Left ventricle myocardium inferior (tissue), 1 donor: ENCODE measurements at regions not wholly inside any gene's neighbourhood (a gene's known extent, or its start where the extent isn't known, plus 50 kb on each side); places are given as distances from the start of the nearest gene placed in this dataset.

Experiments used
- DNase-seq: peaks from one replicate; pipeline ENCODE4 v3.0.0-alpha.2; 2020
- H3K27ac ChIP-seq: fragments of 200-600 bp; replicated peaks from 2 replicates; pipeline ENCODE4 v1.8.0; 2021
- H3K27me3 ChIP-seq: fragments of 200-600 bp; 2 replicates; pipeline ENCODE4 v1.8.0; 2021; ENCODE audit warnings: low read depth
- H3K36me3 ChIP-seq: fragments of 200-600 bp; 2 replicates; pipeline ENCODE4 v1.8.0; 2021
- H3K4me1 ChIP-seq: fragments of 200-600 bp; 2 replicates; pipeline ENCODE4 v1.8.0; 2021
- H3K4me3 ChIP-seq: fragments of 200-600 bp; 2 replicates; pipeline ENCODE4 v1.8.0; 2021; ENCODE audit warnings: mild to moderate bottlenecking, moderate library complexity
- H3K9me3 ChIP-seq: fragments of 200-600 bp; replicated peaks from 2 replicates; pipeline ENCODE4 v1.8.0; 2021
- CTCF ChIP-seq: fragments of 200-600 bp; IDR thresholded peaks from 2 replicates; pipeline ENCODE4 v1.8.0; 2021; ENCODE audit warnings: antibody characterized with exemption, mild to moderate bottlenecking, borderline replicate concordance
- intact Hi-C: fragments of 100-400 bp; cut with micrococcal nuclease; formaldehyde crosslinking; loops from one replicate; pipeline ENCODE4 v1.11.0; 2022
- donor health status: DM: no; HTN: yes; CAD: no; lungs with severe emphysema.

DNA sequence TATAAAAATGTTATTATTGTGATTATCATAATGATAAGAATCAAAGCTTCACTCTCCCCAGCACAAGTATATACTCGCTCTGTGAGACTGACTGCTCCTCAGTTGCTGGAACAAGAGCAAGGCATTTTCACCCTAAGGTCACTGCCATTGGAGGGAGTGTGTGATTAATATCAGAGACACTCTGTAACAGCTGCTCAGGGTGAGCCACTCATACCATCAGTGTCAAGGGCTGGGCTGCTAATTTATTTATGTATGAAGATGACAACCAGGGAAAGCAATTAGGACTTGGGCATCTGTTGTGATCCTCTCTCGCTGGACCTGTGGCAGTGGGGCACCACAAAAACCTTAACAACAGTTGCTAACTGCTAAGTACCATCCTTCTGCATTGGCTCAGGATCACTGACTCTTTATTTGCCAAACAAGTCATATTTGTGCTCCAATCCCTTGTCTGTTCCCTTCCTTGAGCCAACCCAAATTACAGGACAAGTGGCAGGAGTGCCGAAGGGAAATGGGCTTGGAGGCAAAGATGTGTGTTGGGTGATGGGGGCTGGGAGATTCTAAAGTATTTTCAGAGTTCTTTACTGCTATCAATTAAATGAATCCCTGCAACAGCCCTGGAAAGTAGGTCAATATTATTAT is 297.5 kb upstream of the STT3B start:
- Histone ChIP-seq H3K27me3 (peaks cover 45% of the 10 kb centered on the region), H3K27ac (no peak overlapping the region), H3K4me3 (no peak overlapping the region), H3K4me1 (no peaks in the 10 kb centered on the region), H3K9me3 (no peaks in the 10 kb centered on the region), H3K36me3 (no peaks in the 10 kb centered on the region)
- intact Hi-C loops: no loop called here
- no peak for TF ChIP-seq CTCF
- no peak for DNase-seq

DNA sequence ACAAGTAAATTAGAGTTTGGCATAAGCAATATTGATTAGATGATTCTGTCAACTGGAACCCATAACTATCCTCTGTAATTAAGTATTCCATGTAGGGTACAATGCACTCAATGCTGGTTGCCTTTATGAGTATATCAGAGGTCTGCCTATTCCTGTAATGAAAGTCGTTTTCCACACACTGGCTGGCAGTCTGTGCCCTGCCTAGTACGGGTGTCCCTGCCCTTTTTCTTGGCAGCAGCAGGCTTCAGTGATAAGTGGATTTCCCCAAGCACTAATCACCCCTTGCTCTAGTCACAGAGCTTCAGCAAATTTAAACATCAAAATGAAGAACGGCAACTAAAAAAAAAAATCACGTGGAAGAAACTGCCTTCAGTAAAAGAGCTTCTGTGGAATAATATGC is 294.8 kb upstream of the STT3B start:
- DNase-seq: no peak
- H3K4me1 ChIP-seq: no peaks in the 10 kb centered on the region
- no peak for TF ChIP-seq CTCF
- no peaks in the 10 kb centered on the region for H3K36me3 ChIP-seq
- intact Hi-C loops: no loop called here
- H3K4me3 ChIP-seq: no peak overlapping the region
- peaks cover 42% of the 10 kb centered on the region for H3K27me3 ChIP-seq
- H3K9me3 ChIP-seq: no peaks in the 10 kb centered on the region
- no peak overlapping the region for H3K27ac ChIP-seq

GRCh38 chr3:31240013-31240412 is 292.7 kb upstream of the STT3B start:
- intact Hi-C loops: no loop called here
- no peak overlapping the region for H3K27ac ChIP-seq
- TF ChIP-seq CTCF: no peak
- no peaks in the 10 kb centered on the region for H3K4me1 ChIP-seq
- H3K4me3 ChIP-seq: no peak overlapping the region
- H3K27me3 ChIP-seq: peaks cover 23% of the 10 kb centered on the region
- DNase-seq: no peak
- H3K36me3 ChIP-seq: no peaks in the 10 kb centered on the region
- no peaks in the 10 kb centered on the region for H3K9me3 ChIP-seq

DNA sequence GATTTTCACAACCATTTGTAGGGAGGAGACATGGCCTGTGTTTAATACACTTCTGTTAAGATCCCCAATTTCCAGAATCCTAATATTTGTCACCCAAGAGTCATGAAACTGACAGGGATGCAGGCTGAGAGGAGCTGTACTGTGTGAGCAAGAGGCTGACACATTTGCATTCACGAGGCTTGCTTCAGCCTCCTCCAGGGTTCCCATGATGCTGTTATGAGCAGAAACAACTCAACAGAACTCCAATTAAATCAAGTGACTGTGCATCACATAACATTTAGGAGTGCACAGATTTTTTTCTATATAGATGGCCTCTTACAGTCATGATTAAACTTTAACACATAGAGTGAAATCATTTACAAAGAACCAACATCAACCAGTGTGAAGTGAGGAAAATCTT is 292.3 kb upstream of the STT3B start:
- DNase-seq: no peak
- Histone ChIP-seq H3K36me3 (no peaks in the 10 kb centered on the region), H3K4me3 (no peak overlapping the region), H3K27me3 (peaks cover 18% of the 10 kb centered on the region), H3K27ac (no peak overlapping the region), H3K9me3 (no peaks in the 10 kb centered on the region), H3K4me1 (no peaks in the 10 kb centered on the region)
- no peak for TF ChIP-seq CTCF
- intact Hi-C loops: no loop called here

- Histone ChIP-seq H3K27ac (no peak overlapping the region), H3K36me3 (no peaks in the 10 kb centered on the region), H3K27me3 (peaks cover 14% of the 10 kb centered on the region), H3K4me1 (no peaks in the 10 kb centered on the region), H3K9me3 (no peaks in the 10 kb centered on the region), H3K4me3 (no peak overlapping the region)
- no peak for TF ChIP-seq CTCF
- DNase-seq: no peak
- intact Hi-C loops: no loop called here
Measured at GRCh38 chr3:31240874-31241273, 291.9 kb upstream of the STT3B start.
